MG63 (cell line): ENCODE measurements at regions not wholly inside any gene's neighbourhood (a gene's known extent, or its start where the extent isn't known, plus 50 kb on each side); places are given as distances from the start of the nearest gene placed in this dataset.

Experiments
- DNase-seq: peaks from one replicate; pipeline ENCODE4 v3.0.0-alpha.2; 2020
- H3K27me3 ChIP-seq: fragments of 250-450 bp; sonication (Bioruptor Pico); 2 replicates; pipeline ENCODE4 v1.5.1; 2020; ENCODE audit warnings: mild to moderate bottlenecking, moderate library complexity
- H3K36me3 ChIP-seq: fragments of 250-450 bp; sonication (Bioruptor Pico); 2 replicates; pipeline ENCODE4 v1.5.1; 2020; ENCODE audit warnings: mild to moderate bottlenecking, moderate library complexity
- H3K4me3 ChIP-seq: fragments of 250-450 bp; sonication (Bioruptor Pico); 2 replicates; pipeline ENCODE4 v1.5.1; 2020; ENCODE audit warnings: mild to moderate bottlenecking, moderate library complexity
- H3K9me3 ChIP-seq: fragments of 250-450 bp; sonication (Bioruptor Pico); 2 replicates; pipeline ENCODE4 v1.5.1; 2020; ENCODE audit warnings: mild to moderate bottlenecking, moderate library complexity

GRCh38 chr16:61382435-61382834, 653.8 kb downstream of the CDH8 start:
- Histone ChIP-seq H3K27me3 (no peaks in the 10 kb centered on the region), H3K4me3 (no peak overlapping the region), H3K9me3 (no peaks in the 10 kb centered on the region), H3K36me3 (no peaks in the 10 kb centered on the region)
- DNase-seq, result no peak

- no peaks in the 10 kb centered on the region for H3K27me3 ChIP-seq
Observed at GRCh38 chr16:61379311-61379710, 656.9 kb downstream of the CDH8 start.

GRCh38 chr16:61374071-61374470, 662.2 kb downstream of the CDH8 start:
- Histone ChIP-seq H3K27me3 (no peaks in the 10 kb centered on the region), H3K9me3 (no peaks in the 10 kb centered on the region), H3K4me3 (no peak overlapping the region), H3K36me3 (no peaks in the 10 kb centered on the region)
- no peak for DNase-seq

More at GRCh38 chr16:61379311-61379710, 656.9 kb downstream of the CDH8 start:
- Histone ChIP-seq H3K36me3 (no peaks in the 10 kb centered on the region), H3K4me3 (no peak overlapping the region), H3K9me3 (no peaks in the 10 kb centered on the region)
- DNase-seq, result no peak

GRCh38 chr16:61371881-61372280, 664.4 kb downstream of the CDH8 start:
- no peak overlapping the region for H3K4me3 ChIP-seq
- no peaks in the 10 kb centered on the region for H3K9me3 ChIP-seq
- DNase-seq, result no peak
- no peaks in the 10 kb centered on the region for H3K36me3 ChIP-seq
- no peaks in the 10 kb centered on the region for H3K27me3 ChIP-seq

GRCh38 chr16:61371388-61371787, 664.9 kb downstream of the CDH8 start:
- Histone ChIP-seq H3K9me3 (no peaks in the 10 kb centered on the region), H3K27me3 (no peaks in the 10 kb centered on the region), H3K4me3 (no peak overlapping the region), H3K36me3 (no peaks in the 10 kb centered on the region)
- no peak for DNase-seq

- Histone ChIP-seq H3K4me3 (no peak overlapping the region), H3K9me3 (no peaks in the 10 kb centered on the region), H3K36me3 (no peaks in the 10 kb centered on the region)
Observed at GRCh38 chr16:61370564-61370963, 665.7 kb downstream of the CDH8 start.

GRCh38 chr16:61366006-61366405, 670.2 kb downstream of the CDH8 start:
- DNase-seq, result no peak
- H3K27me3 ChIP-seq, result no peaks in the 10 kb centered on the region

More at GRCh38 chr16:61370564-61370963, 665.7 kb downstream of the CDH8 start:
- DNase-seq, result no peak
- H3K27me3 ChIP-seq, result no peaks in the 10 kb centered on the region

GRCh38 chr16:61364990-61365389, 671.2 kb downstream of the CDH8 start:
- Histone ChIP-seq H3K36me3 (no peaks in the 10 kb centered on the region), H3K27me3 (no peaks in the 10 kb centered on the region), H3K9me3 (no peaks in the 10 kb centered on the region), H3K4me3 (no peak overlapping the region)
- DNase-seq, result no peak

More at GRCh38 chr16:61366006-61366405, 670.2 kb downstream of the CDH8 start:
- no peak overlapping the region for H3K4me3 ChIP-seq
- no peaks in the 10 kb centered on the region for H3K36me3 ChIP-seq
- H3K9me3 ChIP-seq, result no peaks in the 10 kb centered on the region

GRCh38 chr16:61362585-61362984, 673.7 kb downstream of the CDH8 start:
- Histone ChIP-seq H3K9me3 (no peaks in the 10 kb centered on the region), H3K4me3 (no peak overlapping the region), H3K27me3 (no peaks in the 10 kb centered on the region), H3K36me3 (no peaks in the 10 kb centered on the region)
- DNase-seq, result no peak

GRCh38 chr16:61344791-61345190, 691.4 kb downstream of the CDH8 start:
- Histone ChIP-seq H3K4me3 (no peak overlapping the region), H3K9me3 (no peaks in the 10 kb centered on the region), H3K36me3 (no peaks in the 10 kb centered on the region), H3K27me3 (no peaks in the 10 kb centered on the region)
- DNase-seq, result no peak

GRCh38 chr16:61332461-61332860, 703.8 kb downstream of the CDH8 start:
- no peak overlapping the region for H3K4me3 ChIP-seq
- H3K9me3 ChIP-seq, result no peaks in the 10 kb centered on the region

GRCh38 chr16:61324044-61324443, 712.2 kb downstream of the CDH8 start:
- Histone ChIP-seq H3K4me3 (no peak overlapping the region), H3K27me3 (no peaks in the 10 kb centered on the region), H3K36me3 (no peaks in the 10 kb centered on the region), H3K9me3 (no peaks in the 10 kb centered on the region)
- DNase-seq, result no peak

More at GRCh38 chr16:61332461-61332860, 703.8 kb downstream of the CDH8 start:
- H3K27me3 ChIP-seq, result no peaks in the 10 kb centered on the region
- no peaks in the 10 kb centered on the region for H3K36me3 ChIP-seq
- no peak for DNase-seq

GRCh38 chr16:61323456-61323855, 712.8 kb downstream of the CDH8 start:
- Histone ChIP-seq H3K9me3 (no peaks in the 10 kb centered on the region), H3K36me3 (no peaks in the 10 kb centered on the region), H3K27me3 (no peaks in the 10 kb centered on the region), H3K4me3 (no peak overlapping the region)
- DNase-seq, result no peak

- Histone ChIP-seq H3K4me3 (no peak overlapping the region), H3K27me3 (no peaks in the 10 kb centered on the region), H3K9me3 (no peaks in the 10 kb centered on the region), H3K36me3 (no peaks in the 10 kb centered on the region)
- no peak for DNase-seq
Observed at GRCh38 chr16:61320791-61321190, 715.4 kb downstream of the CDH8 start.

- Histone ChIP-seq H3K4me3 (no peak overlapping the region), H3K36me3 (no peaks in the 10 kb centered on the region), H3K27me3 (no peaks in the 10 kb centered on the region), H3K9me3 (no peaks in the 10 kb centered on the region)
- no peak for DNase-seq
Observed at GRCh38 chr16:61313931-61314330, 722.3 kb downstream of the CDH8 start.

- no peak overlapping the region for H3K4me3 ChIP-seq
- DNase-seq, result no peak
- H3K36me3 ChIP-seq, result no peaks in the 10 kb centered on the region
- no peaks in the 10 kb centered on the region for H3K9me3 ChIP-seq
- H3K27me3 ChIP-seq, result no peaks in the 10 kb centered on the region
Observed at GRCh38 chr16:61309386-61309785, 726.9 kb downstream of the CDH8 start.

- Histone ChIP-seq H3K4me3 (no peak overlapping the region), H3K9me3 (no peaks in the 10 kb centered on the region), H3K36me3 (no peaks in the 10 kb centered on the region), H3K27me3 (no peaks in the 10 kb centered on the region)
- no peak for DNase-seq
Observed at GRCh38 chr16:61306204-61306603, 730.0 kb downstream of the CDH8 start.

- no peaks in the 10 kb centered on the region for H3K36me3 ChIP-seq
- no peaks in the 10 kb centered on the region for H3K9me3 ChIP-seq
- H3K27me3 ChIP-seq, result no peaks in the 10 kb centered on the region
- no peak for DNase-seq
- H3K4me3 ChIP-seq, result no peak overlapping the region
Observed at GRCh38 chr16:61296814-61297213, 739.4 kb downstream of the CDH8 start.

GRCh38 chr16:61296305-61296704, 739.9 kb downstream of the CDH8 start:
- H3K9me3 ChIP-seq, result no peaks in the 10 kb centered on the region
- no peak for DNase-seq
- no peaks in the 10 kb centered on the region for H3K36me3 ChIP-seq
- H3K27me3 ChIP-seq, result no peaks in the 10 kb centered on the region
- no peak overlapping the region for H3K4me3 ChIP-seq
